K562 (cell line): ENCODE measurements at regions not wholly inside any gene's neighbourhood (a gene's known extent, or its start where the extent isn't known, plus 50 kb on each side); places are given as distances from the start of the nearest gene placed in this dataset.

Experiments used
- ATAC-seq: fragments of 200-7000 bp; cut with Tn5 transposase; 3 replicates; pipeline ENCODE4 v1.9.1; 2020; ENCODE audit warnings: moderate library complexity
- BruUV-seq: library from RNA; stranded (reverse); fragments of 400-500 nt; replicated peaks from 2 replicates; lab custom pipeline; 2021; lab: Mats Ljungman, UMichigan
- CTCF ChIA-PET: fragments of 300-600 bp; formaldehyde crosslinking; extraction: SDS; loops from one replicate; lab custom pipeline; 2021; ENCODE audit warnings: low intra/inter-chr PET ratio; lab: Yijun Ruan, JAX
- POLR2A ChIA-PET: fragments of 300-600, 350-650 bp; sonication (Branson Sonifier 250); formaldehyde crosslinking; extraction: SDS; loops from one replicate; lab custom pipeline; 2021; ENCODE audit warnings: antibody characterized with exemption, inconsistent platforms; lab: Yijun Ruan, JAX
- DNase-seq, 4 experiments: peaks; one replicate each; pipeline versions ENCODE4 v3.0.0 to v3.0.0-alpha.2; 2011 to 2018; ENCODE audit warnings: low spot score in 3 of 4, mixed read lengths in 3 of 4; ENCODE audit errors: extremely low read depth in 1 of 4
- FAIRE-seq: peaks from 2 replicates; lab custom pipeline; 2011; peaks lifted over from hg19 to GRCh38; lab: Jason Lieb, UNC
- H2AFZ ChIP-seq: 2 replicates; pipeline ENCODE4 v1.6.0; 2011; ENCODE audit warnings: low read depth, low read length, control low read depth, inconsistent platforms
- H3K27ac ChIP-seq: fragments of 200-600 bp; 3 replicates; pipeline ENCODE4 v1.8.0; 2011; ENCODE audit warnings: low read depth, mild to moderate bottlenecking, control low read depth, inconsistent platforms, low read length, moderate library complexity, mixed read lengths; ENCODE audit errors: extremely low read depth
- H3K27me3 ChIP-seq, 2 experiments: fragments of 300-600 bp in 1 of 2; 2 replicates in 1 of 2; 3 replicates in 1 of 2; pipeline versions ENCODE4 v1.6.0 to v1.8.0; 2011; ENCODE audit warnings: inconsistent platforms in 2 of 2, low read length in 2 of 2, mild to moderate bottlenecking in 1 of 2, mixed read lengths in 1 of 2, moderate library complexity in 1 of 2; ENCODE audit not compliant: control insufficient read depth in 2 of 2, insufficient read depth in 2 of 2
- H3K36me3 ChIP-seq: fragments of 300-600 bp; 3 replicates; pipeline ENCODE4 v1.8.0; 2011; ENCODE audit warnings: mild to moderate bottlenecking, low read length, inconsistent platforms; ENCODE audit not compliant: control insufficient read depth, insufficient read depth
- H3K4me1 ChIP-seq, 2 experiments: fragments of 200-600 bp in 1 of 2; replicated peaks in 1 of 2; 2 replicates in 1 of 2; 3 replicates in 1 of 2; pipeline versions ENCODE4 v1.5.1 to v1.8.0; 2011; ENCODE audit warnings: inconsistent platforms in 2 of 2, low read length in 2 of 2, mild to moderate bottlenecking in 1 of 2, mixed read lengths in 1 of 2, moderate library complexity in 1 of 2; ENCODE audit not compliant: control insufficient read depth in 2 of 2, insufficient read depth in 2 of 2
- H3K4me2 ChIP-seq: 2 replicates; pipeline ENCODE4 v1.6.1; 2011; ENCODE audit warnings: low read length, control low read depth, inconsistent platforms, mixed read lengths; ENCODE audit not compliant: insufficient read depth
- H3K4me3 ChIP-seq: fragments of 200-600 bp; sonication (generic), shearing (Covaris generic); 2 replicates; pipeline ENCODE4 v1.5.1; 2016; ENCODE audit warnings: control low read depth, inconsistent platforms
- H3K79me2 ChIP-seq: fragments of 200-600 bp; 3 replicates; pipeline ENCODE4 v1.8.0; 2011; ENCODE audit warnings: low read length, inconsistent platforms; ENCODE audit not compliant: control insufficient read depth, insufficient read depth
- H3K9ac ChIP-seq, 2 experiments: 2 replicates each; pipeline versions ENCODE4 v1.6.0 to v1.6.1; 2011; ENCODE audit warnings: low read depth in 2 of 2, low read length in 2 of 2, control low read depth in 1 of 2, inconsistent platforms in 1 of 2, mild to moderate bottlenecking in 1 of 2, mixed read lengths in 1 of 2; ENCODE audit not compliant: insufficient read depth in 1 of 2
- H3K9me1 ChIP-seq: one replicate; pipeline ENCODE4 v1.6.0; 2011; ENCODE audit warnings: inconsistent platforms, mild to moderate bottlenecking, low read length, moderate library complexity; ENCODE audit not compliant: control insufficient read depth, insufficient read depth
- H3K9me3 ChIP-seq: replicated peaks from 2 replicates; pipeline ENCODE4 v1.5.1; 2011; ENCODE audit warnings: low read depth, low read length, inconsistent platforms; ENCODE audit not compliant: control insufficient read depth, insufficient read depth
- H4K20me1 ChIP-seq: replicated peaks from 2 replicates; pipeline ENCODE4 v1.6.1; 2011; ENCODE audit warnings: low read length, inconsistent platforms, mixed read lengths; ENCODE audit not compliant: control insufficient read depth, insufficient read depth
- EZH2 ChIP-seq: IDR thresholded peaks from 2 replicates; pipeline ENCODE4 v1.6.1; 2012; ENCODE audit warnings: low read depth, mild to moderate bottlenecking, inconsistent platforms, low read length, borderline replicate concordance
- SOX6 ChIP-seq: fragments of 450-650 bp; IDR thresholded peaks from 2 replicates; pipeline ENCODE4 v1.6.1; 2014; ENCODE audit warnings: mild to moderate bottlenecking
- SRSF9 ChIP-seq: fragments of 200-400 bp; formaldehyde crosslinking; IDR thresholded peaks from 2 replicates; pipeline ENCODE4 v1.6.1; 2017; ENCODE audit warnings: low read depth, low read length, borderline replicate concordance
- ZEB2 ChIP-seq: fragments of 450-650 bp; IDR thresholded peaks from 2 replicates; pipeline ENCODE4 v1.6.1; 2016
- WGBS: fragments of 100-300 bp; shearing (Covaris generic); methylation state at CpG from one replicate; pipeline ENCODE4 v1.1.6; 2016; ENCODE audit warnings: low coverage, mixed read lengths; ENCODE audit not compliant: insufficient coverage; ENCODE audit errors: missing lambda C conversion rate; 5-methylcytosine and 5-hydroxymethylcytosine counted together
- in situ Hi-C: fragments of 300-500 bp; cut with MboI; formaldehyde crosslinking; loops from 4 replicates; pipeline ENCODE4 v1.15.0; 2018; ENCODE audit warnings: inconsistent platforms, mixed read lengths
- intact Hi-C: fragments of 100-400 bp; cut with micrococcal nuclease; formaldehyde crosslinking; loops from 2 replicates; pipeline ENCODE4 v1.14.2; 2022
- TF ChIP-seq, protein P1 (sequence below): sonication (generic); IDR thresholded peaks from 2 replicates; pipeline ENCODE4 v1.6.1; 2016
- TF ChIP-seq, protein P2 (sequence below): IDR thresholded peaks from 2 replicates; pipeline ENCODE4 v1.6.1; 2011; ENCODE audit warnings: borderline replicate concordance, low read depth, mild to moderate bottlenecking, moderate library complexity, low read length; ENCODE audit not compliant: insufficient read depth, poor library complexity, severe bottlenecking

DNA sequence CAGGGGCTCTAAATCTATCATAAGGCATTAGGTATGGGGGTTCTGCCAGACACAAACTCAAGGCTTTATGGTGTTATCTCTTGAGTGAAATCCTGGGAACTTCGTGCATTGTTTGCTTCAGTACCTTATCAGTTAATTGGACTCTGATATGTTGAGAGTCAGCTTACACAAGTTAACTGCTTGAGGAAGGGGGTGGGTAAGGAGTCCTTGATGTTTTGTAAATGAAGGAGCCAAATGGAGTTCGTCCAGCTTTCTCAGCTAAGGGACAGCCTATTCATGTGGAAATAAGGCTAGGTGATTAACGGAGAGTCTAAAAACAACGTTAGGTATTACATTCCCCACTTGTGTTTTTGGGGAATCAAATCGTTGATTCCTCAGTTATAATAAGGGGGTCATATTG is 157.4 kb downstream of the TRIM27 start:
- Histone ChIP-seq H3K9me3 (no peaks in the 10 kb centered on the region), H3K4me2 (no peak overlapping the region), H3K79me2 (no peaks in the 10 kb centered on the region), H3K9me1 (no peaks in the 10 kb centered on the region), H3K4me3 (no peak overlapping the region), H3K36me3 (no peaks in the 10 kb centered on the region), H3K27me3 (no peaks in the 10 kb centered on the region), H2AFZ (no peak overlapping the region), H3K9ac (no peak overlapping the region), H4K20me1 (no peaks in the 10 kb centered on the region), H3K4me1 (peaks cover 7 to 17% of the 10 kb centered on the region in 2 experiments; a peak in 3 of 5 replicates), H3K27ac (no peak overlapping the region)
- intact Hi-C loops, result no loop called here
- ChIA-PET CTCF (no interaction called here), POLR2A (interaction anchor here (0.7 to 1.2 kb wide), 4 partner anchors 8 to 71 kb away, joined by 3 to 5 read pairs (median 4); no protein-coding TSS in a partner anchor)
- DNase-seq, result no peak
- FAIRE-seq, result no peak
- in situ Hi-C loops, result no loop called here
- ATAC-seq, result no peak
- WGBS, result 35% methylated on average over 5 of the region's 5 CpGs
- TF ChIP-seq, protein P1, sequence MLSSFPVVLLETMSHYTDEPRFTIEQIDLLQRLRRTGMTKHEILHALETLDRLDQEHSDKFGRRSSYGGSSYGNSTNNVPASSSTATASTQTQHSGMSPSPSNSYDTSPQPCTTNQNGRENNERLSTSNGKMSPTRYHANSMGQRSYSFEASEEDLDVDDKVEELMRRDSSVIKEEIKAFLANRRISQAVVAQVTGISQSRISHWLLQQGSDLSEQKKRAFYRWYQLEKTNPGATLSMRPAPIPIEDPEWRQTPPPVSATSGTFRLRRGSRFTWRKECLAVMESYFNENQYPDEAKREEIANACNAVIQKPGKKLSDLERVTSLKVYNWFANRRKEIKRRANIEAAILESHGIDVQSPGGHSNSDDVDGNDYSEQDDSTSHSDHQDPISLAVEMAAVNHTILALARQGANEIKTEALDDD, result peak; percentile 48; the same call in 1 of the 2 replicates
- no peak for TF ChIP-seq EZH2
- TF ChIP-seq SOX6, result peak; percentile 42; the same call in 1 of the 2 replicates
- TF ChIP-seq, protein P2, sequence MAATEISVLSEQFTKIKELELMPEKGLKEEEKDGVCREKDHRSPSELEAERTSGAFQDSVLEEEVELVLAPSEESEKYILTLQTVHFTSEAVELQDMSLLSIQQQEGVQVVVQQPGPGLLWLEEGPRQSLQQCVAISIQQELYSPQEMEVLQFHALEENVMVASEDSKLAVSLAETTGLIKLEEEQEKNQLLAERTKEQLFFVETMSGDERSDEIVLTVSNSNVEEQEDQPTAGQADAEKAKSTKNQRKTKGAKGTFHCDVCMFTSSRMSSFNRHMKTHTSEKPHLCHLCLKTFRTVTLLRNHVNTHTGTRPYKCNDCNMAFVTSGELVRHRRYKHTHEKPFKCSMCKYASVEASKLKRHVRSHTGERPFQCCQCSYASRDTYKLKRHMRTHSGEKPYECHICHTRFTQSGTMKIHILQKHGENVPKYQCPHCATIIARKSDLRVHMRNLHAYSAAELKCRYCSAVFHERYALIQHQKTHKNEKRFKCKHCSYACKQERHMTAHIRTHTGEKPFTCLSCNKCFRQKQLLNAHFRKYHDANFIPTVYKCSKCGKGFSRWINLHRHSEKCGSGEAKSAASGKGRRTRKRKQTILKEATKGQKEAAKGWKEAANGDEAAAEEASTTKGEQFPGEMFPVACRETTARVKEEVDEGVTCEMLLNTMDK, result no peak
- TF ChIP-seq ZEB2, result no peak
- no peak for TF ChIP-seq SRSF9
- no TSS peak for BruUV-seq
